DOHH2 (cell line): ENCODE measurements at regions not wholly inside any gene's neighbourhood (a gene's known extent, or its start where the extent isn't known, plus 50 kb on each side); places are given as distances from the start of the nearest gene placed in this dataset.

Experiments
- H3F3A ChIP-seq: fragments of 200-600 bp; sonication (generic), shearing (Covaris generic); 2 replicates; pipeline ENCODE4 v1.6.0; 2016; ENCODE audit warnings: antibody characterized with exemption, mild to moderate bottlenecking; ENCODE audit not compliant: control insufficient read depth, insufficient read depth
- H3K27ac ChIP-seq: fragments of 200-600 bp; sonication (generic); 2 replicates; pipeline ENCODE4 v1.5.1; 2014; ENCODE audit warnings: low read depth, mild to moderate bottlenecking, low read length, moderate library complexity
- H3K27me3 ChIP-seq: fragments of 200-600 bp; sonication (generic); 2 replicates; pipeline ENCODE4 v1.6.1; 2014; ENCODE audit warnings: mild to moderate bottlenecking, low read length, mixed read lengths; ENCODE audit not compliant: control insufficient read depth
- H3K36me3 ChIP-seq: fragments of 200-600 bp; sonication (generic); 2 replicates; pipeline ENCODE4 v1.6.1; 2014; ENCODE audit warnings: mild to moderate bottlenecking, low read length, moderate library complexity, mixed read lengths; ENCODE audit not compliant: control insufficient read depth
- H3K4me1 ChIP-seq: fragments of 200-600 bp; sonication (generic); 2 replicates; pipeline ENCODE4 v1.6.1; 2014; ENCODE audit warnings: mild to moderate bottlenecking, low read length, mixed read lengths; ENCODE audit not compliant: control insufficient read depth
- H3K4me2 ChIP-seq: fragments of 200-600 bp; sonication (generic); 2 replicates; pipeline ENCODE4 v1.6.0; 2014; ENCODE audit warnings: mild to moderate bottlenecking, low read length, moderate library complexity
- H3K4me3 ChIP-seq: fragments of 200-600 bp; sonication (generic); 2 replicates; pipeline ENCODE4 v1.5.1; 2014; ENCODE audit warnings: mild to moderate bottlenecking, low read length, mixed read lengths
- H3K79me2 ChIP-seq: fragments of 200-600 bp; sonication (generic); 2 replicates; pipeline ENCODE4 v1.6.1; 2014; ENCODE audit warnings: mild to moderate bottlenecking, low read length, mixed read lengths; ENCODE audit not compliant: control insufficient read depth
- H3K9me2 ChIP-seq: fragments of 200-600 bp; sonication (generic); replicated peaks from 2 replicates; pipeline ENCODE4 v1.6.1; 2014; ENCODE audit warnings: mild to moderate bottlenecking, low read length, mixed read lengths; ENCODE audit not compliant: control insufficient read depth
- H3K9me3 ChIP-seq: fragments of 200-600 bp; sonication (generic); 2 replicates; pipeline ENCODE4 v1.6.1; 2014; ENCODE audit warnings: antibody characterized with exemption, low read length, mixed read lengths; ENCODE audit not compliant: control insufficient read depth, insufficient read depth
- H4K20me1 ChIP-seq: fragments of 200-600 bp; sonication (generic); 2 replicates; pipeline ENCODE4 v1.6.0; 2014; ENCODE audit warnings: low read depth, mild to moderate bottlenecking, antibody characterized with exemption, low read length, moderate library complexity; ENCODE audit not compliant: control insufficient read depth, insufficient read depth
- EZH2phosphoT487 ChIP-seq: fragments of 200-600 bp; sonication (generic); IDR thresholded peaks from 2 replicates; pipeline ENCODE4 v1.6.1; 2017; ENCODE audit warnings: borderline replicate concordance, mild to moderate bottlenecking, antibody characterized with exemption, low read length, moderate library complexity, mixed read lengths
- TF ChIP-seq, protein P1 (sequence below): fragments of 200-600 bp; sonication (generic); IDR thresholded peaks from one replicate; pipeline ENCODE4 v1.5.1; 2014; ENCODE audit warnings: antibody characterized with exemption, mild to moderate bottlenecking, low read depth, low read length; ENCODE audit not compliant: poor library complexity, severe bottlenecking

DNA sequence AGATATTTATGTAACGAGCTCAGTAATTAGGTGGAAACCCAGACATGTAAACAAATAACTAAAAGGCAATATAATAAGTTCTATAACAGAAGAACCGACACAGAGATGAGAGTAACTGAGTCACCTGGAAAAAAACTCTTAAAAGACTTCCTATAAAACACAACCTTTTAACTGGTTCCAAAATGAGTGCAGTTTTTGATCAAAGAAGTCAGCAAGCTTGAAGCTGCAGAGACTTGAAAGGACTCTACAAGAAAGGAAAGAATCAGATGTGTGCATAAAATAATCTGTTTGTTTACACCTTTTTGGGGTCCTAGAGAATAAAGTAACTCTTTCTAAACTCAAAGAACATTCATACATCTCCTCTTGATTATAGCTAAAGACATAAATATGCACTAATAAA is 560.4 kb upstream of the CCDC54 start:
- Histone ChIP-seq H4K20me1 (no peaks in the 10 kb centered on the region), H3K27me3 (no peaks in the 10 kb centered on the region), H3K79me2 (no peaks in the 10 kb centered on the region), H3K9me3 (no peaks in the 10 kb centered on the region; the same call in 1 of the 2 replicates), H3K9me2 (no peaks in the 10 kb centered on the region), H3K4me3 (no peak overlapping the region), H3K4me1 (no peaks in the 10 kb centered on the region), H3K4me2 (no peak overlapping the region), H3K36me3 (no peaks in the 10 kb centered on the region), H3F3A (no peaks in the 10 kb centered on the region), H3K27ac (no peak overlapping the region)
- no peak for TF ChIP-seq EZH2phosphoT487
- TF ChIP-seq, protein P1, sequence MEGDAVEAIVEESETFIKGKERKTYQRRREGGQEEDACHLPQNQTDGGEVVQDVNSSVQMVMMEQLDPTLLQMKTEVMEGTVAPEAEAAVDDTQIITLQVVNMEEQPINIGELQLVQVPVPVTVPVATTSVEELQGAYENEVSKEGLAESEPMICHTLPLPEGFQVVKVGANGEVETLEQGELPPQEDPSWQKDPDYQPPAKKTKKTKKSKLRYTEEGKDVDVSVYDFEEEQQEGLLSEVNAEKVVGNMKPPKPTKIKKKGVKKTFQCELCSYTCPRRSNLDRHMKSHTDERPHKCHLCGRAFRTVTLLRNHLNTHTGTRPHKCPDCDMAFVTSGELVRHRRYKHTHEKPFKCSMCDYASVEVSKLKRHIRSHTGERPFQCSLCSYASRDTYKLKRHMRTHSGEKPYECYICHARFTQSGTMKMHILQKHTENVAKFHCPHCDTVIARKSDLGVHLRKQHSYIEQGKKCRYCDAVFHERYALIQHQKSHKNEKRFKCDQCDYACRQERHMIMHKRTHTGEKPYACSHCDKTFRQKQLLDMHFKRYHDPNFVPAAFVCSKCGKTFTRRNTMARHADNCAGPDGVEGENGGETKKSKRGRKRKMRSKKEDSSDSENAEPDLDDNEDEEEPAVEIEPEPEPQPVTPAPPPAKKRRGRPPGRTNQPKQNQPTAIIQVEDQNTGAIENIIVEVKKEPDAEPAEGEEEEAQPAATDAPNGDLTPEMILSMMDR: no peak

GRCh38 chr3:106817706-106818105 is 559.5 kb upstream of the CCDC54 start:
- Histone ChIP-seq H3K4me2 (no peak overlapping the region), H4K20me1 (no peaks in the 10 kb centered on the region), H3K27ac (no peak overlapping the region), H3K4me1 (no peaks in the 10 kb centered on the region), H3F3A (no peaks in the 10 kb centered on the region), H3K79me2 (no peaks in the 10 kb centered on the region), H3K9me2 (no peaks in the 10 kb centered on the region), H3K4me3 (no peak overlapping the region), H3K27me3 (no peaks in the 10 kb centered on the region), H3K36me3 (no peaks in the 10 kb centered on the region), H3K9me3 (no peaks in the 10 kb centered on the region; the same call in 1 of the 2 replicates)
- TF ChIP-seq EZH2phosphoT487: no peak
- TF ChIP-seq, protein P1: no peak

- Histone ChIP-seq H3K79me2 (no peaks in the 10 kb centered on the region), H3K9me2 (no peaks in the 10 kb centered on the region), H3K9me3 (no peaks in the 10 kb centered on the region; the same call in 1 of the 2 replicates), H3K4me3 (no peak overlapping the region), H3K27ac (no peak overlapping the region), H3F3A (no peaks in the 10 kb centered on the region), H3K36me3 (no peaks in the 10 kb centered on the region), H3K27me3 (no peaks in the 10 kb centered on the region), H3K4me2 (no peak overlapping the region), H3K4me1 (no peaks in the 10 kb centered on the region), H4K20me1 (no peaks in the 10 kb centered on the region)
- no peak for TF ChIP-seq EZH2phosphoT487
- TF ChIP-seq, protein P1: no peak
These were observed 557.8 kb upstream of the CCDC54 start for GRCh38 chr3:106819440-106819839.
